Suprapubic skin (tissue), 4 donors: ENCODE measurements at regions not wholly inside any gene's neighbourhood (a gene's known extent, or its start where the extent isn't known, plus 50 kb on each side); places are given as distances from the start of the nearest gene placed in this dataset.

Source experiments
- DNase-seq, 2 donors: peaks; one replicate each; pipeline ENCODE4 v3.0.0-alpha.2; 2019; ENCODE audit warnings: low spot score in 2 of 2
- H3K27ac ChIP-seq: fragments of 200-600 bp; sonication (generic); one replicate; pipeline ENCODE4 v1.5.1; 2019
- H3K27me3 ChIP-seq: fragments of 200-600 bp; sonication (generic); one replicate; pipeline ENCODE4 v1.5.1; 2019
- H3K36me3 ChIP-seq: fragments of 200-600 bp; sonication (generic); one replicate; pipeline ENCODE4 v1.5.1; 2019
- H3K4me1 ChIP-seq: fragments of 200-600 bp; sonication (generic); one replicate; pipeline ENCODE4 v1.5.1; 2019
- H3K4me3 ChIP-seq: fragments of 200-600 bp; sonication (generic); one replicate; pipeline ENCODE4 v1.5.1; 2019; ENCODE audit warnings: mild to moderate bottlenecking
- H3K9me3 ChIP-seq: fragments of 200-600 bp; sonication (generic); one replicate; pipeline ENCODE4 v1.5.1; 2019
- CTCF ChIP-seq, 2 donors: fragments of 200-600 bp in 1 of 2; fragments of 450-650 bp in 1 of 2; sonication (generic) in 1 of 2; IDR thresholded peaks; one replicate each; pipeline ENCODE4 v1.5.1; 2016 to 2019; ENCODE audit warnings: antibody characterized with exemption in 2 of 2, mild to moderate bottlenecking in 1 of 2, moderate library complexity in 1 of 2
- EP300 ChIP-seq: sonication (generic); formaldehyde crosslinking; IDR thresholded peaks from one replicate; pipeline ENCODE4 v1.6.1; 2017; ENCODE audit warnings: antibody characterized with exemption
- POLR2A ChIP-seq, 2 donors: fragments of 450-650 bp; IDR thresholded peaks; one replicate each; pipeline ENCODE4 v1.6.1; 2017; ENCODE audit warnings: antibody characterized with exemption in 2 of 2, mild to moderate bottlenecking in 2 of 2, moderate library complexity in 2 of 2
- POLR2AphosphoS5 ChIP-seq, 3 donors: sonication (generic); formaldehyde crosslinking; IDR thresholded peaks; one replicate each; pipeline ENCODE4 v1.6.1; 2017; ENCODE audit warnings: antibody characterized with exemption in 3 of 3
- WGBS: methylation state at CpG from one replicate; pipeline ENCODE4 v1.1.5; 2018; 5-methylcytosine and 5-hydroxymethylcytosine counted together

DNA sequence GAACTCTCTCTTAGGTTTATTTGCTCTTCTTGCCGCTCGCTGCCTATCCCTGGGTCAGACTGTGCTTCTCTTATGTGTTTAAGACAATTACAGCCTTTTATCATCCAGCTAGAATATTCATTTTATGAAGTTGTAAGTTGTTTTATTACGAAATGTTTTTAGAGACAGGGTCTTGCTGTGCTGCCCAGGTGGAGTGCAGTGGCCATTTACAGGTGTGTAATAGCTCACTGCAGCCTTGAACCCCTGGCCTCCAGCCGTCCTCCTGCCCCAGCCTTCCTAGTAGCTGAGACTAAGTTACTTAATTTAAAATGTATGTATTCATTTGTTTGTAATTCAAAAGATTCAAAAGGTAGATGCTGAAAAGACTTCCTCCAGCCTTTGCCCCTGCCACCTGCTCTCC, 99.0 kb upstream of the KIF26B start:
- no peak for DNase-seq
- Histone ChIP-seq H3K36me3 (no peaks in the 10 kb centered on the region), H3K27me3 (no peaks in the 10 kb centered on the region), H3K27ac (no peak overlapping the region), H3K9me3 (no peaks in the 10 kb centered on the region), H3K4me3 (no peak overlapping the region), H3K4me1 (no peaks in the 10 kb centered on the region)
- no peak for TF ChIP-seq POLR2A (IDR thresholded peaks at IDR 0.05)
- no peak for TF ChIP-seq CTCF (IDR thresholded peaks at IDR 0.05)
- TF ChIP-seq EP300 = no peak
- TF ChIP-seq POLR2AphosphoS5 (IDR thresholded peaks at IDR 0.05) = no peak
- WGBS = 82% methylated on average over 4 of the region's 4 CpGs

DNA sequence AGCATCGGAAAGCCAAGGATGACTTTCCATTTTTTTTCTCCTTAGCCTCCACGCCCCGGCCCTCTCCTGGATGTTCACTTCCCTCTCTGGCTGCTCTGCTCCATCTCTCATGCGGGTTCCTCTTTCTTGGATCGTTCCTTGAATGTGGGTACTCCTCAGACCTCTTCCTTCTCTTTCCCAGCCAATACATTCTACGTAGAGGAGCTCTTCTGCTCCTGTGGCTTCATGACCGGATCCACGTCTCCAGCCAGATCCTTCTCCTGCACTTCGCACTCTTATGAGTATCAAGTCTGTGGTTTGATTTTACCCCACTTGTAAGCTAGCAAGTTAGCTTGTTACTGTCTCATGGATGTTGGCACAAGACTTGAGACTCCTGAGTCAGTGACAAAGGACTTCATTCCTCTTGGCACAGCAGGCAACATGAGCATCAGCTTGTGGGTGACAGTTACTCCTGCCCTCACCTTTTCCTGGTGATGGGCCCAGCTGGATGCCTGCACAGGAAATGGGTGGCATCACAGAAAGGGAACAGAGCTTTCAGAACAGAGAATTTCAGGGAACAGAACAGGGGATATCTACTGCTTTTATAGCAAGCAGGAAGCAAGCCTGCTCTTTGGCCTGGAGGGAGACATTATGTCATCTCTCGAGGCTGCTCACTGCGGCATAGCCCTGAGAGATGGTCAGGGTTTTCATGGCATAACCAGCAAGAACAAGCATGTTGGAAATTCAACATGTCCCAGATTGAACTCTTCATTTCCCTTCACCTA, 100.1 kb upstream of the KIF26B start:
- DNase-seq = no peak
- Histone ChIP-seq H3K27me3 (no peaks in the 10 kb centered on the region), H3K9me3 (no peaks in the 10 kb centered on the region), H3K4me1 (no peaks in the 10 kb centered on the region), H3K27ac (no peak overlapping the region), H3K4me3 (no peak overlapping the region), H3K36me3 (no peaks in the 10 kb centered on the region)
- WGBS = 85% methylated on average over 11 of the region's 11 CpGs
- TF ChIP-seq EP300 (no peak), POLR2A (IDR thresholded peaks at IDR 0.05) (no peak), POLR2AphosphoS5 (IDR thresholded peaks at IDR 0.05) (no peak), CTCF (IDR thresholded peaks at IDR 0.05) (no peak)

- TF ChIP-seq EP300 (no peak), CTCF (IDR thresholded peaks at IDR 0.05) (no peak), POLR2AphosphoS5 (IDR thresholded peaks at IDR 0.05) (no peak), POLR2A (IDR thresholded peaks at IDR 0.05) (no peak)
- WGBS = 88% methylated on average over 7 of the region's 7 CpGs
- Histone ChIP-seq H3K9me3 (no peaks in the 10 kb centered on the region), H3K27ac (no peak overlapping the region), H3K27me3 (no peaks in the 10 kb centered on the region), H3K36me3 (no peaks in the 10 kb centered on the region), H3K4me3 (no peak overlapping the region), H3K4me1 (no peaks in the 10 kb centered on the region)
- no peak for DNase-seq
Measured at GRCh38 chr1:245054105-245054504, 100.7 kb upstream of the KIF26B start.

- DNase-seq = no peak
- no peaks in the 10 kb centered on the region for H3K36me3 ChIP-seq
- no peak for TF ChIP-seq EP300
- no peak for TF ChIP-seq CTCF (IDR thresholded peaks at IDR 0.05)
- no peak for TF ChIP-seq POLR2A (IDR thresholded peaks at IDR 0.05)
- TF ChIP-seq POLR2AphosphoS5 (IDR thresholded peaks at IDR 0.05) = no peak
- WGBS = 93% methylated on average over 10 of the region's 10 CpGs
- no peaks in the 10 kb centered on the region for H3K4me1 ChIP-seq
- no peaks in the 10 kb centered on the region for H3K9me3 ChIP-seq
- H3K4me3 ChIP-seq = no peak overlapping the region
- H3K27me3 ChIP-seq = no peaks in the 10 kb centered on the region
- H3K27ac ChIP-seq = no peak overlapping the region
Measured at GRCh38 chr1:245052258-245052657, 102.5 kb upstream of the KIF26B start.

DNA sequence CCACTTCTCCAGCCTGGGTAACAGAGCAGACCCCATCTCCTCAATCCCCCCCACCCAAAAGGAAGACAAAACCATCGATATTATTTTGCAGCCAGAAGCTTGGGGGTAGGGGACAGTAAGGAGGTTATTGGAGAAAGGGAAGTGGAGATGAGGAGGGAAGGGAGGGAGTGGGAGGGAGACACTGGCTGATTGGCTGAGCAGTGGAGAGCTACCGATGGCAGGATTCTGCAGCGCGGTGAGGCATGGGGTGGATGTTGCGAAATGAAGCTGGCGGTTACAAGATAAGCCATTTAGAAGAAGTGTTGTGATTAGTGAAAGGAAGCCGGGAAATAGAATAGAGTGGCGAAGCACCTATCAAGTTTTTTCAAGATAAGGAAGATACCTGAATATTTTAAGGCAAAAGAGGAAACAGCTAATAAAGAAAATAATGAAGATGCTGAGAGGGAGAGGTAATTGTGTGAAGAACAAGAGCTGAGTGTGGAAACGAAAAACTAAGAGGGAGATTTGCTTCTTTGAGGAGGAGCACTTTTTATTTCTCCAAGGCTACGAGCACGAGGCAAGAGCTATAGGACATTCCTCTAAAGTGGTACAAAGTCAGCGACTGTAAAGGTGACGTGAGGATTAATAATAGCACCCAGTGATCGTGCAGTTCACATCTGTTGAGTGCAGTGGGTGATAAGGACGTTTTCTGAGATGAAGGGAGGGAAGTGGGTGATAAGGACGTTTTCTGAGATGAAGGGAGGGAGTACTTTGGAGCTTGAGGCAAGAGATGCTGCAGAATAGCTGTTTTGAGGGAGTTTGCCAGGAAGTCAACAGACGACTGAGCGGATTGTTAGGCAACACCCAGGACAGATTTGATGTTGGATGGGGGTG, 103.2 kb upstream of the KIF26B start:
- H3K4me3 ChIP-seq = no peak overlapping the region
- no peak for DNase-seq
- no peaks in the 10 kb centered on the region for H3K27me3 ChIP-seq
- no peak overlapping the region for H3K27ac ChIP-seq
- H3K36me3 ChIP-seq = no peaks in the 10 kb centered on the region
- no peaks in the 10 kb centered on the region for H3K9me3 ChIP-seq
- H3K4me1 ChIP-seq = no peaks in the 10 kb centered on the region
- 68% methylated on average over 18 of the region's 18 CpGs for WGBS
- TF ChIP-seq EP300 = no peak
- TF ChIP-seq POLR2A (IDR thresholded peaks at IDR 0.05) = no peak
- TF ChIP-seq POLR2AphosphoS5 (IDR thresholded peaks at IDR 0.05) = no peak
- no peak for TF ChIP-seq CTCF (IDR thresholded peaks at IDR 0.05)
